HCT116 (cell line): ENCODE measurements at regions not wholly inside any gene's neighbourhood (a gene's known extent, or its start where the extent isn't known, plus 50 kb on each side); places are given as distances from the start of the nearest gene placed in this dataset.

Experiments used
- ATAC-seq: fragments of 200-7000 bp; cut with Tn5 transposase; 2 replicates; pipeline ENCODE4 v1.9.1; 2020; ENCODE audit warnings: mild to moderate bottlenecking, moderate library complexity
- BruUV-seq: library from RNA; stranded (reverse); fragments of 400-500 nt; replicated peaks from 2 replicates; lab custom pipeline; 2021; lab: Mats Ljungman, UMichigan
- CTCF ChIA-PET: fragments of 300-600 bp; sonication (Branson Sonifier 250); formaldehyde crosslinking; loops from one replicate; lab custom pipeline; 2021; ENCODE audit warnings: antibody characterized with exemption; lab: Charles Lee
- POLR2A ChIA-PET: fragments of 300-600, 350-600 bp; sonication (Branson Sonifier 250); formaldehyde crosslinking; loops from one replicate; lab custom pipeline; 2021; ENCODE audit warnings: antibody characterized with exemption; lab: Charles Lee
- RAD21 ChIA-PET, 2 experiments: fragments of 300-600 bp; sonication (Branson Sonifier 250); formaldehyde crosslinking; loops; one replicate each; lab custom pipeline; 2023; ENCODE audit warnings: low total read pairs in 2 of 2; ENCODE audit not compliant: uncharacterized antibody in 2 of 2, unreplicated experiment in 2 of 2, low non-redundant PET in 1 of 2; lab: Charles Lee
- DNase-seq: peaks from one replicate; pipeline ENCODE4 v3.0.0-alpha.2; 2010; ENCODE audit warnings: low read depth, low spot score
- H2AFZ ChIP-seq: fragments of 200-600 bp; shearing (Covaris generic), sonication (generic); 2 replicates; pipeline ENCODE4 v1.6.1; 2017; ENCODE audit warnings: low read depth, mixed run types, mixed read lengths, antibody characterized with exemption, low read length; ENCODE audit not compliant: poor library complexity, severe bottlenecking
- H3K27ac ChIP-seq: 2 replicates; pipeline ENCODE4 v1.5.1; 2012; ENCODE audit warnings: low read depth, low read length
- H3K27me3 ChIP-seq: fragments of 200-600 bp; sonication (generic); 2 replicates; pipeline ENCODE4 v1.6.1; 2016; ENCODE audit warnings: mixed run types, low read length, mixed read lengths; ENCODE audit not compliant: insufficient read depth
- H3K36me3 ChIP-seq, 2 experiments: fragments of 200-500 bp in 1 of 2; fragments of 200-600 bp in 1 of 2; sonication (Bioruptor generic) in 1 of 2; sonication (generic) in 1 of 2; 2 replicates each; pipeline versions ENCODE4 v1.5.1 to v1.6.1; 2014 to 2016; ENCODE audit warnings: low read length in 2 of 2, inconsistent platforms in 1 of 2, mixed read lengths in 1 of 2, mixed run types in 1 of 2; ENCODE audit not compliant: insufficient read depth in 2 of 2, control insufficient read depth in 1 of 2
- H3K4me1 ChIP-seq, 2 experiments: fragments of 200-600 bp in 1 of 2; sonication (generic) in 1 of 2; 2 replicates each; pipeline versions ENCODE4 v1.5.1 to v1.6.1; 2012 to 2017; ENCODE audit warnings: low read length in 2 of 2, inconsistent platforms in 1 of 2, mild to moderate bottlenecking in 1 of 2, mixed read lengths in 1 of 2, mixed run types in 1 of 2, moderate library complexity in 1 of 2; ENCODE audit not compliant: insufficient read depth in 2 of 2, control insufficient read depth in 1 of 2
- H3K4me2 ChIP-seq: fragments of 200-600 bp; sonication (generic); 2 replicates; pipeline ENCODE4 v1.6.1; 2017; ENCODE audit warnings: mixed run types, low read length, mixed read lengths
- H3K4me3 ChIP-seq, 2 experiments: fragments of 200-600 bp in 1 of 2; sonication (generic) in 1 of 2; replicated peaks in 1 of 2; 2 replicates each; pipeline ENCODE4 v1.5.1; 2011 to 2016; ENCODE audit warnings: low read length in 2 of 2, control low read depth in 1 of 2, low read depth in 1 of 2, mild to moderate bottlenecking in 1 of 2, mixed read lengths in 1 of 2, mixed run types in 1 of 2
- H3K79me2 ChIP-seq: fragments of 200-600 bp; sonication (generic); 2 replicates; pipeline ENCODE4 v1.6.1; 2017; ENCODE audit warnings: mild to moderate bottlenecking, mixed run types, low read length, moderate library complexity, mixed read lengths; ENCODE audit not compliant: insufficient read depth
- H3K9ac ChIP-seq: fragments of 200-600 bp; sonication (generic); 2 replicates; pipeline ENCODE4 v1.6.1; 2016; ENCODE audit warnings: low read length, mixed read lengths
- H3K9me2 ChIP-seq: fragments of 200-600 bp; sonication (generic), shearing (Covaris generic); 2 replicates; pipeline ENCODE4 v1.6.1; 2017; ENCODE audit warnings: mixed run types, mild to moderate bottlenecking, moderate library complexity; ENCODE audit not compliant: insufficient read depth
- H3K9me3 ChIP-seq, 2 experiments: fragments of 200-500 bp in 1 of 2; fragments of 200-600 bp in 1 of 2; sonication (Bioruptor generic) in 1 of 2; sonication (generic) in 1 of 2; 2 replicates each; pipeline ENCODE4 v1.6.1; 2014 to 2017; ENCODE audit warnings: low read length in 2 of 2, mixed read lengths in 2 of 2, inconsistent platforms in 1 of 2, low read depth in 1 of 2, mild to moderate bottlenecking in 1 of 2, mixed run types in 1 of 2, moderate library complexity in 1 of 2; ENCODE audit not compliant: control insufficient read depth in 1 of 2, insufficient read depth in 1 of 2
- H4K20me1 ChIP-seq: fragments of 200-600 bp; sonication (generic), shearing (Covaris generic); 2 replicates; pipeline ENCODE4 v1.6.1; 2017; ENCODE audit warnings: mixed run types, mild to moderate bottlenecking, moderate library complexity; ENCODE audit not compliant: insufficient read depth
- CBX3 ChIP-seq: IDR thresholded peaks from 2 replicates; pipeline ENCODE4 v1.6.1; 2012; ENCODE audit warnings: low read depth
- CEBPB ChIP-seq: IDR thresholded peaks from 2 replicates; pipeline ENCODE4 v1.6.1; 2012; ENCODE audit warnings: low read depth
- ELF1 ChIP-seq: IDR thresholded peaks from 2 replicates; pipeline ENCODE4 v1.6.1; 2012; ENCODE audit warnings: low read depth, borderline replicate concordance
- EZH2phosphoT487 ChIP-seq: fragments of 200-600 bp; IDR thresholded peaks from 2 replicates; pipeline ENCODE4 v1.6.1; 2018; ENCODE audit warnings: antibody characterized with exemption, borderline replicate concordance
- FOSL1 ChIP-seq: IDR thresholded peaks from 2 replicates; pipeline ENCODE4 v1.6.1; 2012; ENCODE audit warnings: low read depth
- JUND ChIP-seq: IDR thresholded peaks from 2 replicates; pipeline ENCODE4 v1.6.1; 2012
- POLR2AphosphoS5 ChIP-seq: IDR thresholded peaks from 2 replicates; pipeline ENCODE4 v1.6.1; 2011; ENCODE audit warnings: mild to moderate bottlenecking, low read depth, low read length, moderate library complexity
- RAD21 ChIP-seq: IDR thresholded peaks from 2 replicates; pipeline ENCODE4 v1.6.1; 2012; ENCODE audit warnings: low read depth, mild to moderate bottlenecking
- REST ChIP-seq: IDR thresholded peaks from 2 replicates; pipeline ENCODE4 v1.6.1; 2012; ENCODE audit warnings: low read depth
- SRF ChIP-seq: IDR thresholded peaks from 2 replicates; pipeline ENCODE4 v1.6.1; 2012; ENCODE audit warnings: low read depth
- TCF7L2 ChIP-seq: IDR thresholded peaks from 2 replicates; pipeline ENCODE4 v1.7.0; 2011; ENCODE audit warnings: borderline replicate concordance, inconsistent platforms; ENCODE audit not compliant: insufficient read depth, insufficient read length; ENCODE audit errors: extremely low read depth
- YY1 ChIP-seq: IDR thresholded peaks from 2 replicates; pipeline ENCODE4 v1.6.1; 2011; ENCODE audit warnings: low read length, low read depth, moderate library complexity, mild to moderate bottlenecking; ENCODE audit not compliant: insufficient replicate concordance; ENCODE audit errors: extremely low read depth
- ZBTB33 ChIP-seq: IDR thresholded peaks from 2 replicates; pipeline ENCODE4 v1.6.1; 2011; ENCODE audit warnings: mild to moderate bottlenecking, low read length, moderate library complexity; ENCODE audit not compliant: insufficient replicate concordance; ENCODE audit errors: extremely low read depth
- ZFX ChIP-seq: fragments of 450-650 bp; IDR thresholded peaks from 2 replicates; pipeline ENCODE4 v1.6.1; 2017
- intact Hi-C: fragments of 100-400 bp; cut with micrococcal nuclease; formaldehyde crosslinking; loops from 2 replicates; pipeline ENCODE4 v1.10.0; 2022

GRCh38 chr5:3818624-3819023 is 223.0 kb downstream of the IRX1 start:
- no peaks in the 10 kb centered on the region for H3K4me1 ChIP-seq
- H3K79me2 ChIP-seq = no peaks in the 10 kb centered on the region
- BruUV-seq = no TSS peak
- no peaks in the 10 kb centered on the region for H3K36me3 ChIP-seq
- H4K20me1 ChIP-seq = no peaks in the 10 kb centered on the region
- intact Hi-C loops = no loop called here
- no peak for DNase-seq
- no peak overlapping the region for H2AFZ ChIP-seq
- ATAC-seq = no peak
- H3K27ac ChIP-seq = no peak overlapping the region
- TF ChIP-seq RAD21 = no peak
- no peak for TF ChIP-seq FOSL1
- no peak overlapping the region for H3K4me2 ChIP-seq
- ChIA-PET RAD21 (no interaction called here), CTCF (no interaction called here), POLR2A (no interaction called here)
- H3K9ac ChIP-seq = no peak overlapping the region
- no peaks in the 10 kb centered on the region for H3K9me2 ChIP-seq
- no peaks in the 10 kb centered on the region for H3K27me3 ChIP-seq
- no peak overlapping the region for H3K4me3 ChIP-seq
- peaks cover 9 to 22% of the 10 kb centered on the region in 2 experiments; a peak in 2 of 4 replicates for H3K9me3 ChIP-seq

GRCh38 chr5:3825531-3826451 is 230.2 kb downstream of the IRX1 start:
- H2AFZ ChIP-seq = no peak overlapping the region
- TF ChIP-seq ZBTB33 (no peak), CBX3 (no peak), TCF7L2 (no peak), ELF1 (no peak), ZFX (no peak), SRF (no peak), JUND (no peak), POLR2AphosphoS5 (no peak), FOSL1 (no peak), REST (no peak), EZH2phosphoT487 (no peak), CEBPB (no peak), YY1 (no peak), RAD21 (no peak)

More at GRCh38 chr5:3825531-3826451, 230.2 kb downstream of the IRX1 start:
- CTCF ChIA-PET = no interaction called here
- Histone ChIP-seq H3K36me3 (no peaks in the 10 kb centered on the region), H3K9me2 (no peaks in the 10 kb centered on the region), H3K9me3 (peaks cover 12 to 18% of the 10 kb centered on the region in 2 experiments; a peak in 3 of 4 replicates), H3K4me1 (no peaks in the 10 kb centered on the region), H3K4me3 (no peak overlapping the region), H3K9ac (no peak overlapping the region), H3K79me2 (no peaks in the 10 kb centered on the region), H3K4me2 (no peak overlapping the region), H4K20me1 (no peaks in the 10 kb centered on the region), H3K27ac (no peak overlapping the region), H3K27me3 (no peaks in the 10 kb centered on the region)
- intact Hi-C loops = no loop called here
- ATAC-seq = no peak
- BruUV-seq = no TSS peak
- RAD21 ChIA-PET = no interaction called here
- POLR2A ChIA-PET = no interaction called here
- DNase-seq = no peak
